HEK293 (cell line): ENCODE measurements at regions not wholly inside any gene's neighbourhood (a gene's known extent, or its start where the extent isn't known, plus 50 kb on each side); places are given as distances from the start of the nearest gene placed in this dataset.

ENCODE experiments used
- CTCF ChIA-PET: fragments of 350-600 bp; formaldehyde crosslinking; extraction: SDS; loops from one replicate; lab custom pipeline; 2021; ENCODE audit warnings: antibody characterized with exemption; lab: Yijun Ruan, JAX
- POLR2A ChIA-PET: fragments of 300-600 bp; formaldehyde crosslinking; extraction: SDS; loops from one replicate; lab custom pipeline; 2020; ENCODE audit warnings: antibody characterized with exemption, inconsistent platforms; lab: Yijun Ruan, JAX
- H3K27ac ChIP-seq: fragments of 200-500 bp; sonication (Bioruptor generic); 2 replicates; pipeline ENCODE4 v1.5.1; 2014; ENCODE audit warnings: low read depth, low read length, control low read depth, inconsistent platforms; ENCODE audit errors: extremely low read depth
- H3K36me3 ChIP-seq, 2 experiments: fragments of 200-500 bp in 1 of 2; sonication (Bioruptor generic) in 1 of 2; 1 replicate in 1 of 2; 2 replicates in 1 of 2; pipeline ENCODE4 v1.5.1; 2014 to 2017; ENCODE audit warnings: inconsistent platforms in 2 of 2, low read length in 2 of 2; ENCODE audit not compliant: control insufficient read depth in 2 of 2, insufficient read depth in 1 of 2
- H3K4me1 ChIP-seq: fragments of 200-500 bp; sonication (Bioruptor generic); 2 replicates; pipeline ENCODE4 v1.5.1; 2014; ENCODE audit warnings: mild to moderate bottlenecking, low read length, inconsistent platforms; ENCODE audit not compliant: control insufficient read depth, insufficient read depth
- H3K4me3 ChIP-seq: 2 replicates; pipeline ENCODE4 v1.5.1; 2011; ENCODE audit warnings: low read depth, mild to moderate bottlenecking, control low read depth, low read length, moderate library complexity
- H3K9me3 ChIP-seq: fragments of 200-500 bp; sonication (Bioruptor generic); 2 replicates; pipeline ENCODE4 v1.5.1; 2014; ENCODE audit warnings: low read depth, low read length, inconsistent platforms; ENCODE audit not compliant: control insufficient read depth, insufficient read depth
- BCL11B ChIP-seq: fragments of 450-650 bp; formaldehyde crosslinking; IDR thresholded peaks from 2 replicates; pipeline ENCODE4 v1.5.1; 2016; ENCODE audit warnings: low read depth, missing biosample characterization, missing genetic modification characterization
- BCL6B ChIP-seq: fragments of 450-650 bp; formaldehyde crosslinking; IDR thresholded peaks from 2 replicates; pipeline ENCODE4 v1.5.1; 2017; ENCODE audit warnings: missing biosample characterization, missing genetic modification characterization
- HIC1 ChIP-seq: fragments of 450-650 bp; formaldehyde crosslinking; IDR thresholded peaks from 2 replicates; pipeline ENCODE4 v1.5.1; 2016; ENCODE audit warnings: missing biosample characterization, missing genetic modification characterization
- REPIN1 ChIP-seq: fragments of 450-650 bp; formaldehyde crosslinking; IDR thresholded peaks from 2 replicates; pipeline ENCODE4 v1.5.1; 2017; ENCODE audit warnings: missing biosample characterization, missing genetic modification characterization, low read depth
- SCRT2 ChIP-seq: fragments of 450-650 bp; formaldehyde crosslinking; IDR thresholded peaks from 2 replicates; pipeline ENCODE4 v1.5.1; 2016; ENCODE audit warnings: missing biosample characterization, missing genetic modification characterization
- ZBTB11 ChIP-seq: fragments of 450-650 bp; formaldehyde crosslinking; conservative IDR thresholded peaks from 2 replicates; pipeline ENCODE4 v1.5.1; 2016; ENCODE audit warnings: low read depth, missing biosample characterization, missing genetic modification characterization
- ZBTB20 ChIP-seq: fragments of 450-650 bp; formaldehyde crosslinking; IDR thresholded peaks from 2 replicates; pipeline ENCODE4 v1.5.1; 2016; ENCODE audit warnings: missing biosample characterization, missing genetic modification characterization
- ZBTB44 ChIP-seq: fragments of 450-650 bp; IDR thresholded peaks from 2 replicates; pipeline ENCODE4 v1.5.1; 2018; ENCODE audit warnings: missing biosample characterization, mild to moderate bottlenecking, missing genetic modification characterization
- ZNF2 ChIP-seq: fragments of 450-650 bp; formaldehyde crosslinking; IDR thresholded peaks from 2 replicates; pipeline ENCODE4 v1.5.1; 2016; ENCODE audit warnings: missing biosample characterization, missing genetic modification characterization
- ZNF433 ChIP-seq: fragments of 450-650 bp; formaldehyde crosslinking; IDR thresholded peaks from 2 replicates; pipeline ENCODE4 v1.5.1; 2016; ENCODE audit warnings: missing biosample characterization, missing genetic modification characterization, low read depth
- ZNF513 ChIP-seq: fragments of 450-650 bp; IDR thresholded peaks from 2 replicates; pipeline ENCODE4 v1.5.1; 2018; ENCODE audit warnings: missing biosample characterization, missing genetic modification characterization
- ZNF544 ChIP-seq: fragments of 450-650 bp; formaldehyde crosslinking; IDR thresholded peaks from 2 replicates; pipeline ENCODE4 v1.5.0; 2017; ENCODE audit warnings: missing biosample characterization, missing genetic modification characterization
- ZNF561 ChIP-seq: fragments of 450-650 bp; IDR thresholded peaks from 2 replicates; pipeline ENCODE4 v1.5.1; 2018; ENCODE audit warnings: missing biosample characterization, missing genetic modification characterization, borderline replicate concordance
- ZNF610 ChIP-seq: fragments of 450-650 bp; formaldehyde crosslinking; IDR thresholded peaks from 2 replicates; pipeline ENCODE4 v1.5.1; 2016; ENCODE audit warnings: missing biosample characterization, missing genetic modification characterization, borderline replicate concordance
- ZNF621 ChIP-seq: fragments of 450-650 bp; formaldehyde crosslinking; IDR thresholded peaks from 2 replicates; pipeline ENCODE4 v1.5.1; 2017; ENCODE audit warnings: missing biosample characterization, missing genetic modification characterization
- ZNF639 ChIP-seq: fragments of 450-650 bp; formaldehyde crosslinking; IDR thresholded peaks from 2 replicates; pipeline ENCODE4 v1.5.1; 2016; ENCODE audit warnings: missing biosample characterization, missing genetic modification characterization
- ZSCAN4 ChIP-seq: fragments of 450-650 bp; formaldehyde crosslinking; IDR thresholded peaks from 2 replicates; pipeline ENCODE4 v1.5.1; 2017; ENCODE audit warnings: missing biosample characterization, missing genetic modification characterization

- no peak overlapping the region for H3K4me3 ChIP-seq
- no peaks in the 10 kb centered on the region for H3K4me1 ChIP-seq
- POLR2A ChIA-PET, result no interaction called here
- H3K27ac ChIP-seq, result no peak overlapping the region
- CTCF ChIA-PET, result no interaction called here
- TF ChIP-seq ZNF621 (tag by site-specific recombination) (no peak), BCL6B (tag by site-specific recombination) (no peak), ZNF2 (no peak), ZBTB11 (tag by site-specific recombination) (no peak), HIC1 (tag by site-specific recombination) (no peak), ZNF639 (no peak), ZBTB44 (no peak)
- no peaks in the 10 kb centered on the region for H3K9me3 ChIP-seq
- no peaks in the 10 kb centered on the region for H3K36me3 ChIP-seq
Observed at GRCh38 chr5:3007577-3007976, 256.1 kb upstream of the IRX2 start.

GRCh38 chr5:3006961-3007551, 255.6 kb upstream of the IRX2 start:
- Histone ChIP-seq H3K4me1 (no peaks in the 10 kb centered on the region), H3K9me3 (no peaks in the 10 kb centered on the region), H3K36me3 (no peaks in the 10 kb centered on the region), H3K4me3 (no peak overlapping the region), H3K27ac (no peak overlapping the region)
- ChIA-PET CTCF (no interaction called here), POLR2A (no interaction called here)
- no peak for TF ChIP-seq SCRT2 (tag by site-specific recombination)

GRCh38 chr5:3006526-3006925, 255.0 kb upstream of the IRX2 start:
- Histone ChIP-seq H3K4me1 (no peaks in the 10 kb centered on the region), H3K27ac (no peak overlapping the region), H3K4me3 (no peak overlapping the region), H3K9me3 (no peaks in the 10 kb centered on the region), H3K36me3 (no peaks in the 10 kb centered on the region)
- CTCF ChIA-PET, result no interaction called here
- POLR2A ChIA-PET, result no interaction called here
- TF ChIP-seq ZSCAN4 (tag by site-specific recombination), result no peak
- TF ChIP-seq ZNF544, result no peak
- TF ChIP-seq ZNF433 (tag by site-specific recombination), result no peak
- TF ChIP-seq ZNF561, result no peak
- TF ChIP-seq ZBTB20 (tag by site-specific recombination), result no peak
- TF ChIP-seq BCL11B (tag by site-specific recombination), result no peak
- TF ChIP-seq ZNF513 (tag by site-specific recombination), result no peak
- TF ChIP-seq REPIN1 (tag by site-specific recombination), result no peak
- TF ChIP-seq ZNF610 (tag by site-specific recombination), result no peak
